ENCODE measurements at regions not wholly inside any gene's neighbourhood (a gene's known extent, or its start where the extent isn't known, plus 50 kb on each side); places are given as distances from the start of the nearest gene placed in this dataset.

- no peak for TF ChIP-seq POLR2A (IDR thresholded peaks at IDR 0.05; ENCODE audit: low read depth, low read length)
- no peak for TF ChIP-seq SPI1 (IDR thresholded peaks at IDR 0.05; ENCODE audit: low read depth, low read length)
- no peak for TF ChIP-seq POLR2AphosphoS5 (IDR thresholded peaks at IDR 0.05; ENCODE audit: low read depth, low read length)
These were observed 349.6 kb upstream of the CWC22 start for GRCh38 chr2:180356676-180357075.
